ENCODE measurements at regions not wholly inside any gene's neighbourhood (a gene's known extent, or its start where the extent isn't known, plus 50 kb on each side); places are given as distances from the start of the nearest gene placed in this dataset.

GRCh38 chr15:57767481-57767880 is 61.0 kb downstream of the POLR2M start:
- peaks cover 3% of the 10 kb centered on the region; the same call in 1 of the 2 replicates for H3K9me3 Mint-ChIP-seq
- TF ChIP-seq, protein P1, sequence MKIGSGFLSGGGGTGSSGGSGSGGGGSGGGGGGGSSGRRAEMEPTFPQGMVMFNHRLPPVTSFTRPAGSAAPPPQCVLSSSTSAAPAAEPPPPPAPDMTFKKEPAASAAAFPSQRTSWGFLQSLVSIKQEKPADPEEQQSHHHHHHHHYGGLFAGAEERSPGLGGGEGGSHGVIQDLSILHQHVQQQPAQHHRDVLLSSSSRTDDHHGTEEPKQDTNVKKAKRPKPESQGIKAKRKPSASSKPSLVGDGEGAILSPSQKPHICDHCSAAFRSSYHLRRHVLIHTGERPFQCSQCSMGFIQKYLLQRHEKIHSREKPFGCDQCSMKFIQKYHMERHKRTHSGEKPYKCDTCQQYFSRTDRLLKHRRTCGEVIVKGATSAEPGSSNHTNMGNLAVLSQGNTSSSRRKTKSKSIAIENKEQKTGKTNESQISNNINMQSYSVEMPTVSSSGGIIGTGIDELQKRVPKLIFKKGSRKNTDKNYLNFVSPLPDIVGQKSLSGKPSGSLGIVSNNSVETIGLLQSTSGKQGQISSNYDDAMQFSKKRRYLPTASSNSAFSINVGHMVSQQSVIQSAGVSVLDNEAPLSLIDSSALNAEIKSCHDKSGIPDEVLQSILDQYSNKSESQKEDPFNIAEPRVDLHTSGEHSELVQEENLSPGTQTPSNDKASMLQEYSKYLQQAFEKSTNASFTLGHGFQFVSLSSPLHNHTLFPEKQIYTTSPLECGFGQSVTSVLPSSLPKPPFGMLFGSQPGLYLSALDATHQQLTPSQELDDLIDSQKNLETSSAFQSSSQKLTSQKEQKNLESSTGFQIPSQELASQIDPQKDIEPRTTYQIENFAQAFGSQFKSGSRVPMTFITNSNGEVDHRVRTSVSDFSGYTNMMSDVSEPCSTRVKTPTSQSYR (CRISPR knock-in tag; IDR thresholded peaks at IDR 0.05), result no peak
- TF ChIP-seq KAT7 (CRISPR knock-in tag; IDR thresholded peaks at IDR 0.05; ENCODE audit: borderline replicate concordance) (no peak), NFYB (CRISPR knock-in tag; conservative IDR thresholded peaks at IDR 0.05; ENCODE audit: low read depth) (no peak), ZNF671 (CRISPR knock-in tag; IDR thresholded peaks at IDR 0.05) (no peak), TP53 (CRISPR knock-in tag; IDR thresholded peaks at IDR 0.05) (no peak), ZNF317 (CRISPR knock-in tag; IDR thresholded peaks at IDR 0.05; ENCODE audit: borderline replicate concordance, low read depth) (no peak), HMGXB4 (CRISPR knock-in tag; IDR thresholded peaks at IDR 0.05) (no peak), OVOL2 (CRISPR knock-in tag; IDR thresholded peaks at IDR 0.05; ENCODE audit: borderline replicate concordance) (no peak), RELA (CRISPR knock-in tag; IDR thresholded peaks at IDR 0.05; ENCODE audit: borderline replicate concordance) (no peak), ELF4 (CRISPR knock-in tag; IDR thresholded peaks at IDR 0.05; ENCODE audit: low read depth) (no peak), SMAD4 (CRISPR knock-in tag; IDR thresholded peaks at IDR 0.05) (no peak), NR1H2 (CRISPR knock-in tag; IDR thresholded peaks at IDR 0.05) (no peak), SOX15 (CRISPR knock-in tag; IDR thresholded peaks at IDR 0.05) (no peak), IRF2 (CRISPR knock-in tag; IDR thresholded peaks at IDR 0.05; ENCODE audit: borderline replicate concordance, low read depth) (no peak), RORB (CRISPR knock-in tag; IDR thresholded peaks at IDR 0.05) (no peak)
- TF ChIP-seq, protein P2, sequence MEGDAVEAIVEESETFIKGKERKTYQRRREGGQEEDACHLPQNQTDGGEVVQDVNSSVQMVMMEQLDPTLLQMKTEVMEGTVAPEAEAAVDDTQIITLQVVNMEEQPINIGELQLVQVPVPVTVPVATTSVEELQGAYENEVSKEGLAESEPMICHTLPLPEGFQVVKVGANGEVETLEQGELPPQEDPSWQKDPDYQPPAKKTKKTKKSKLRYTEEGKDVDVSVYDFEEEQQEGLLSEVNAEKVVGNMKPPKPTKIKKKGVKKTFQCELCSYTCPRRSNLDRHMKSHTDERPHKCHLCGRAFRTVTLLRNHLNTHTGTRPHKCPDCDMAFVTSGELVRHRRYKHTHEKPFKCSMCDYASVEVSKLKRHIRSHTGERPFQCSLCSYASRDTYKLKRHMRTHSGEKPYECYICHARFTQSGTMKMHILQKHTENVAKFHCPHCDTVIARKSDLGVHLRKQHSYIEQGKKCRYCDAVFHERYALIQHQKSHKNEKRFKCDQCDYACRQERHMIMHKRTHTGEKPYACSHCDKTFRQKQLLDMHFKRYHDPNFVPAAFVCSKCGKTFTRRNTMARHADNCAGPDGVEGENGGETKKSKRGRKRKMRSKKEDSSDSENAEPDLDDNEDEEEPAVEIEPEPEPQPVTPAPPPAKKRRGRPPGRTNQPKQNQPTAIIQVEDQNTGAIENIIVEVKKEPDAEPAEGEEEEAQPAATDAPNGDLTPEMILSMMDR (IDR thresholded peaks at IDR 0.05), result no peak
- TF ChIP-seq, protein P3, sequence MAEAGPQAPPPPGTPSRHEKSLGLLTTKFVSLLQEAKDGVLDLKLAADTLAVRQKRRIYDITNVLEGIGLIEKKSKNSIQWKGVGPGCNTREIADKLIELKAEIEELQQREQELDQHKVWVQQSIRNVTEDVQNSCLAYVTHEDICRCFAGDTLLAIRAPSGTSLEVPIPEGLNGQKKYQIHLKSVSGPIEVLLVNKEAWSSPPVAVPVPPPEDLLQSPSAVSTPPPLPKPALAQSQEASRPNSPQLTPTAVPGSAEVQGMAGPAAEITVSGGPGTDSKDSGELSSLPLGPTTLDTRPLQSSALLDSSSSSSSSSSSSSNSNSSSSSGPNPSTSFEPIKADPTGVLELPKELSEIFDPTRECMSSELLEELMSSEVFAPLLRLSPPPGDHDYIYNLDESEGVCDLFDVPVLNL (CRISPR knock-in tag; IDR thresholded peaks at IDR 0.05; ENCODE audit: borderline replicate concordance, low read depth), result no peak
- TF ChIP-seq, protein P4, sequence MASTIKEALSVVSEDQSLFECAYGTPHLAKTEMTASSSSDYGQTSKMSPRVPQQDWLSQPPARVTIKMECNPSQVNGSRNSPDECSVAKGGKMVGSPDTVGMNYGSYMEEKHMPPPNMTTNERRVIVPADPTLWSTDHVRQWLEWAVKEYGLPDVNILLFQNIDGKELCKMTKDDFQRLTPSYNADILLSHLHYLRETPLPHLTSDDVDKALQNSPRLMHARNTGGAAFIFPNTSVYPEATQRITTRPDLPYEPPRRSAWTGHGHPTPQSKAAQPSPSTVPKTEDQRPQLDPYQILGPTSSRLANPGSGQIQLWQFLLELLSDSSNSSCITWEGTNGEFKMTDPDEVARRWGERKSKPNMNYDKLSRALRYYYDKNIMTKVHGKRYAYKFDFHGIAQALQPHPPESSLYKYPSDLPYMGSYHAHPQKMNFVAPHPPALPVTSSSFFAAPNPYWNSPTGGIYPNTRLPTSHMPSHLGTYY (CRISPR knock-in tag; IDR thresholded peaks at IDR 0.05), result no peak
- TF ChIP-seq, protein P5, sequence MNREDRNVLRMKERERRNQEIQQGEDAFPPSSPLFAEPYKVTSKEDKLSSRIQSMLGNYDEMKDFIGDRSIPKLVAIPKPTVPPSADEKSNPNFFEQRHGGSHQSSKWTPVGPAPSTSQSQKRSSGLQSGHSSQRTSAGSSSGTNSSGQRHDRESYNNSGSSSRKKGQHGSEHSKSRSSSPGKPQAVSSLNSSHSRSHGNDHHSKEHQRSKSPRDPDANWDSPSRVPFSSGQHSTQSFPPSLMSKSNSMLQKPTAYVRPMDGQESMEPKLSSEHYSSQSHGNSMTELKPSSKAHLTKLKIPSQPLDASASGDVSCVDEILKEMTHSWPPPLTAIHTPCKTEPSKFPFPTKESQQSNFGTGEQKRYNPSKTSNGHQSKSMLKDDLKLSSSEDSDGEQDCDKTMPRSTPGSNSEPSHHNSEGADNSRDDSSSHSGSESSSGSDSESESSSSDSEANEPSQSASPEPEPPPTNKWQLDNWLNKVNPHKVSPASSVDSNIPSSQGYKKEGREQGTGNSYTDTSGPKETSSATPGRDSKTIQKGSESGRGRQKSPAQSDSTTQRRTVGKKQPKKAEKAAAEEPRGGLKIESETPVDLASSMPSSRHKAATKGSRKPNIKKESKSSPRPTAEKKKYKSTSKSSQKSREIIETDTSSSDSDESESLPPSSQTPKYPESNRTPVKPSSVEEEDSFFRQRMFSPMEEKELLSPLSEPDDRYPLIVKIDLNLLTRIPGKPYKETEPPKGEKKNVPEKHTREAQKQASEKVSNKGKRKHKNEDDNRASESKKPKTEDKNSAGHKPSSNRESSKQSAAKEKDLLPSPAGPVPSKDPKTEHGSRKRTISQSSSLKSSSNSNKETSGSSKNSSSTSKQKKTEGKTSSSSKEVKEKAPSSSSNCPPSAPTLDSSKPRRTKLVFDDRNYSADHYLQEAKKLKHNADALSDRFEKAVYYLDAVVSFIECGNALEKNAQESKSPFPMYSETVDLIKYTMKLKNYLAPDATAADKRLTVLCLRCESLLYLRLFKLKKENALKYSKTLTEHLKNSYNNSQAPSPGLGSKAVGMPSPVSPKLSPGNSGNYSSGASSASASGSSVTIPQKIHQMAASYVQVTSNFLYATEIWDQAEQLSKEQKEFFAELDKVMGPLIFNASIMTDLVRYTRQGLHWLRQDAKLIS (CRISPR knock-in tag; IDR thresholded peaks at IDR 0.05; ENCODE audit: borderline replicate concordance), result no peak
- peaks cover 4% of the 10 kb centered on the region for H3K4me1 Mint-ChIP-seq
- ChIA-PET CTCF (interaction anchor here (0.8 to 1.9 kb wide), 4 partner anchors 94 to 415 kb away, joined by 3 to 9 read pairs (median 7); no protein-coding TSS in a partner anchor), POLR2A (no interaction called here)
- H3K36me3 Mint-ChIP-seq, result no peaks in the 10 kb centered on the region
- DNase-seq (ENCODE audit: low spot score) (no peak), ATAC-seq (no peak)
- no peak overlapping the region for H3K27ac Mint-ChIP-seq
- no peaks in the 10 kb centered on the region for H3K27me3 Mint-ChIP-seq (ENCODE audit: low read depth)
- no peak overlapping the region for H3K4me3 Mint-ChIP-seq

Data from WTC11 (cell line).